ENCODE measurements at regions not wholly inside any gene's neighbourhood (a gene's known extent, or its start where the extent isn't known, plus 50 kb on each side); places are given as distances from the start of the nearest gene placed in this dataset.

- H3K4me3 ChIP-seq (ENCODE audit: low read depth, low read length), result no peak overlapping the region
- TF ChIP-seq, protein P1, sequence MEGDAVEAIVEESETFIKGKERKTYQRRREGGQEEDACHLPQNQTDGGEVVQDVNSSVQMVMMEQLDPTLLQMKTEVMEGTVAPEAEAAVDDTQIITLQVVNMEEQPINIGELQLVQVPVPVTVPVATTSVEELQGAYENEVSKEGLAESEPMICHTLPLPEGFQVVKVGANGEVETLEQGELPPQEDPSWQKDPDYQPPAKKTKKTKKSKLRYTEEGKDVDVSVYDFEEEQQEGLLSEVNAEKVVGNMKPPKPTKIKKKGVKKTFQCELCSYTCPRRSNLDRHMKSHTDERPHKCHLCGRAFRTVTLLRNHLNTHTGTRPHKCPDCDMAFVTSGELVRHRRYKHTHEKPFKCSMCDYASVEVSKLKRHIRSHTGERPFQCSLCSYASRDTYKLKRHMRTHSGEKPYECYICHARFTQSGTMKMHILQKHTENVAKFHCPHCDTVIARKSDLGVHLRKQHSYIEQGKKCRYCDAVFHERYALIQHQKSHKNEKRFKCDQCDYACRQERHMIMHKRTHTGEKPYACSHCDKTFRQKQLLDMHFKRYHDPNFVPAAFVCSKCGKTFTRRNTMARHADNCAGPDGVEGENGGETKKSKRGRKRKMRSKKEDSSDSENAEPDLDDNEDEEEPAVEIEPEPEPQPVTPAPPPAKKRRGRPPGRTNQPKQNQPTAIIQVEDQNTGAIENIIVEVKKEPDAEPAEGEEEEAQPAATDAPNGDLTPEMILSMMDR (IDR thresholded peaks at IDR 0.05; ENCODE audit: low read depth, low read length), result no peak
Observed at GRCh38 chr5:102554082-102554481, 55.3 kb upstream of the SLCO6A1 start.

GRCh38 chr5:102554728-102555127 is 55.9 kb upstream of the SLCO6A1 start:
- TF ChIP-seq, protein P1 (IDR thresholded peaks at IDR 0.05; ENCODE audit: low read depth, low read length), result no peak
- no peak overlapping the region for H3K4me3 ChIP-seq (ENCODE audit: low read depth, low read length)

- TF ChIP-seq, protein P1 (IDR thresholded peaks at IDR 0.05; ENCODE audit: low read depth, low read length), result peak; percentile 92
Observed at GRCh38 chr5:102561894-102562760, 63.3 kb upstream of the SLCO6A1 start.

GRCh38 chr5:102570747-102571146 is 71.9 kb upstream of the SLCO6A1 start:
- H3K4me3 ChIP-seq (ENCODE audit: low read depth, low read length), result no peak overlapping the region
- TF ChIP-seq, protein P1 (IDR thresholded peaks at IDR 0.05; ENCODE audit: low read depth, low read length), result no peak

More at GRCh38 chr5:102561894-102562760, 63.3 kb upstream of the SLCO6A1 start:
- no peak overlapping the region for H3K4me3 ChIP-seq (ENCODE audit: low read depth, low read length)

DNA sequence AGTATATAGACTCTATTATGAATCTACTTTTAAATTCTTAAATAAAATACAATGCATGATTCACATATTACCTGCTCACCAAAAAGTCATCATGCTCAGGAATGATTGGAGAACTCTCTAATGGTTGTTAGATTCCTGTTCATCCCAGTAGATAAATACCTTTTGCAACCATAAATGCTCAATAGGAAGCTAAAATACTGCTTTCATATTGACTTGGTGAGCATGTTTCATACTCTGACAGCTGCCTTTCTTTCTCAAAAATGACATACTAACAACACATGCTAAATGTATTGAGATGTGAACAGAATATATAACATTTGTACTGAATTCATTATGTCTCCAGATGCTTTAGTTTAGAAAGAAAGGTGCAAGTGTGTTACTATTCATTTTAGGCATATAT is 79.6 kb upstream of the SLCO6A1 start:
- TF ChIP-seq, protein P1 (IDR thresholded peaks at IDR 0.05; ENCODE audit: low read depth, low read length), result no peak
- no peak overlapping the region for H3K4me3 ChIP-seq (ENCODE audit: low read depth, low read length)

DNA sequence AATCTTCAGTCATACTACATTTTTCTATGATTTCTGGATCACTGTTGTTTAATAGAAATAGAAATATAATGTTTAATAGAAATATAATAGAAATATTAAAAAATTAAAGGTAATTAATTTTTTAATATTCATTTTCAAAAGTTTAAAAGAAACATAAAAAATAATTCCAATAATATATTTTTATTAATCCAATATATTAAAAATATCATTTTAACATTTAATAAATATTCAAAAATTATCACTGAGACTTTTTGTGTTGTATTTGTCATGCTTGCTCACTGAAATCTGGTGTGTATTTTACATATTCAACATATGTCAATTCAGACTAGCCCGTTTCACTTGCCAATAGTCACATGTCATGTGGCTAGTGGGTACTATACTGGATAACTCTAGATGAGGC is 80.6 kb upstream of the SLCO6A1 start:
- H3K4me3 ChIP-seq (ENCODE audit: low read depth, low read length), result no peak overlapping the region
- TF ChIP-seq, protein P1 (IDR thresholded peaks at IDR 0.05; ENCODE audit: low read depth, low read length), result no peak

DNA sequence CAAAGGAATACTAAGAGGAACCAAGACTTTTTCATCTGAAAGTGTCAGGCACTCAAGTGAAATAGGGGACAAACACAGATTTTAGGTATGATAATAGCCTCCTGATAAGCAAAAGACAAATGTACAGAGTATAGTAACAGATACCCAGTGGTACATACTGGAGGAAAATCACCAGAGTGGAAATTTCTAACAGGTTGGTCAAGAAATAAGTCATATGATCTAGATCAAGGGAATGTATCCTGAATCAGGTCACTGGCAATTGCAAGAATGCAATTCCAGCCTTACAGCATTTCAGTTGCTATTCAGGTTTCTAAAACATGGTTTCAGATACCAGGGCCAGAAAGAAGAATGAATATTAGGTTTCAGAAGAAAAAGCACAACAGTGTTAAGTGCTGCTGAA is 82.2 kb upstream of the SLCO6A1 start:
- no peak overlapping the region for H3K4me3 ChIP-seq (ENCODE audit: low read depth, low read length)
- TF ChIP-seq, protein P1 (IDR thresholded peaks at IDR 0.05; ENCODE audit: low read depth, low read length), result no peak
